Kidney epithelial cell (primary cell): ENCODE measurements at regions not wholly inside any gene's neighbourhood (a gene's known extent, or its start where the extent isn't known, plus 50 kb on each side); places are given as distances from the start of the nearest gene placed in this dataset.

Experiments used
- DNase-seq: peaks from one replicate; pipeline ENCODE4 v3.0.0-alpha.2; 2010; ENCODE audit warnings: low read depth
- H3K27me3 ChIP-seq: 2 replicates; pipeline ENCODE4 v1.6.0; 2011; ENCODE audit warnings: low read length; ENCODE audit not compliant: control insufficient read depth, insufficient read depth
- H3K36me3 ChIP-seq: 2 replicates; pipeline ENCODE4 v1.5.1; 2011; ENCODE audit warnings: low read length; ENCODE audit not compliant: control insufficient read depth, insufficient read depth
- H3K4me3 ChIP-seq: 2 replicates; pipeline ENCODE4 v1.5.1; 2011; ENCODE audit warnings: low read depth, mild to moderate bottlenecking, control low read depth, low read length
- CTCF ChIP-seq: IDR thresholded peaks from 2 replicates; pipeline ENCODE4 v1.5.1; 2011; ENCODE audit warnings: mild to moderate bottlenecking, moderate library complexity, low read length, control low read depth, inconsistent platforms; ENCODE audit not compliant: insufficient read depth, poor library complexity, severe bottlenecking

GRCh38 chr3:141684758-141685157, 53.3 kb upstream of the RNF7 start:
- Histone ChIP-seq H3K27me3 (no peaks in the 10 kb centered on the region), H3K36me3 (no peaks in the 10 kb centered on the region), H3K4me3 (no peak overlapping the region)
- no peak for DNase-seq
- TF ChIP-seq CTCF: no peak

GRCh38 chr3:141686466-141687291, 51.4 kb upstream of the RNF7 start:
- Histone ChIP-seq H3K27me3 (no peaks in the 10 kb centered on the region), H3K4me3 (no peak overlapping the region), H3K36me3 (no peaks in the 10 kb centered on the region)
- no peak for TF ChIP-seq CTCF
- DNase-seq: peak; percentile 25
